Stromal cell of bone marrow (primary cell): ENCODE measurements at regions not wholly inside any gene's neighbourhood (a gene's known extent, or its start where the extent isn't known, plus 50 kb on each side); places are given as distances from the start of the nearest gene placed in this dataset.
A peak's percentile ranks its signal among the peaks of the same experiment; 100 is the strongest.
"Not testable (repeated sequence)": the region's sequence is repeated elsewhere in the genome, so short reads cannot be mapped to it uniquely, and the experiment has no call there.

Source experiments
- DNase-seq: peaks from one replicate; pipeline ENCODE4 v3.0.0-alpha.2; 2012; ENCODE audit warnings: low read depth

DNA sequence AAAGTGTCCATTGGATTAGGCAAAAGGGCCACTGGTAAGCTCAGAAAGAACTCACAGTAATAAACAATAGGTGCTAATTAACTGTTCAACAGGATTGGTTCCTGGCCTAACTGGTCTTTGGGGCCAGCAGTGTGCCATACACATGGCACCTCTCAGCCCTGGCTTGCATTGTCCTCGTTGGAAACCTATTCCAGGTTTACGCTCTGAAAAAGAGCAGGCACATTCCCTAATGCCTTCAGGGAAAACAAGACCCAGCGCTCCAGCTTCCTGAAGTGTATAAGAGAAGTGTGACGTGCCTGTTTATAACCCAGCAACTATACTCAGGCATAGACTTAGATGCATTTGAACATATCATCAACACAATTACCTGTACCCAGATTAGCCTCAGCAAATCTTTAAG, 51.9 kb upstream of the RBM47 start:
- no peak for DNase-seq

- DNase-seq, result no peak
Measured at GRCh38 chr4:40682290-40683101, 52.8 kb upstream of the RBM47 start.

DNA sequence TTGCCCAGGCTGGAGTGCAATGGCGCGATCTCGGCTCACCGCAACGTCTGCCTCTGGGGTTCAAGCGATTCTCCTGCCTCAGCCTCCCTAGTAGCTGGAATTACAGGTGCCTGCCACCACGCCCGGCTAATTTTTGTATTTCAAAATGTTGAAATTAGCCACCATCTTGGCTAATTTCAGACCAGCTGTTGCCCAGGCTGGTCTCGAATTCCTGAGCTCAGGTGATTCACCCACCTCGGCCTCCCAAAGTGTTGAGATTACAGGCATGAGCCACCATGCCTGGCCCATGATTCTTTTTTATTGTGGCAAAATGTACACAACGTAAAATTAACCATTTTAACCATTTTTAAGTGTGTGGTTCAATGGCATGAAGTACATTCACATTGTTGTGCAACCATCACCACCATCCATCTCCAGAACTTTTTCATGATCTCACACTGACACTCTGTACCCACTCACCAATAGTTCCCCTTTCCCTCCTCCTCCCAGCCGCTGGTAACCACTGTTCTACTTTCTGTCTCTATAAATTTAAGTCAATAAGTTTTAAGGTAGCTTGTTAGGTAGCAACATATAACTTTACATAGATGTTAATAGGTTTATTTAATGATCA, 54.0 kb upstream of the RBM47 start:
- DNase-seq, result not testable (repeated sequence)

- no peak for DNase-seq
Measured at GRCh38 chr4:40684404-40684803, 54.7 kb upstream of the RBM47 start.

DNA sequence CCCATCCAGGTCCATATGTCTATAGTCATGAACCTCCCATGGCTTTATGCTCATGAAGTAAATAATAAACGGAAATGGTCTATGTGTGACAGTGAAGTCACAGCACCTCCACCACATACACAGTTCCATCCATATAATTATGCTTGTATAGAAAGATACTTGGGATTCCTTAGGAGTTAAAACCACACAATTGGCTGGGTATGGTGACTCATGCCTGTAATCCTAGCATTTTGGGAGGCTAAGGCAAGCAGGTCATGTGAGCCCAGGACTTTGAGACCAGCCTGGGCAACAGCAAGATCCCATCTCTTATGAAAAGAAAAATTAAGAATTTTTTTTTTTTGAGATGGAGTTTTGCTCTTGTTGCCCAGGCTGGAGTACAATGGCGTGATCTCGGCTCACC, 55.6 kb upstream of the RBM47 start:
- peak; percentile 19 for DNase-seq

GRCh38 chr4:40686081-40686913, 56.6 kb upstream of the RBM47 start:
- no peak for DNase-seq

DNA sequence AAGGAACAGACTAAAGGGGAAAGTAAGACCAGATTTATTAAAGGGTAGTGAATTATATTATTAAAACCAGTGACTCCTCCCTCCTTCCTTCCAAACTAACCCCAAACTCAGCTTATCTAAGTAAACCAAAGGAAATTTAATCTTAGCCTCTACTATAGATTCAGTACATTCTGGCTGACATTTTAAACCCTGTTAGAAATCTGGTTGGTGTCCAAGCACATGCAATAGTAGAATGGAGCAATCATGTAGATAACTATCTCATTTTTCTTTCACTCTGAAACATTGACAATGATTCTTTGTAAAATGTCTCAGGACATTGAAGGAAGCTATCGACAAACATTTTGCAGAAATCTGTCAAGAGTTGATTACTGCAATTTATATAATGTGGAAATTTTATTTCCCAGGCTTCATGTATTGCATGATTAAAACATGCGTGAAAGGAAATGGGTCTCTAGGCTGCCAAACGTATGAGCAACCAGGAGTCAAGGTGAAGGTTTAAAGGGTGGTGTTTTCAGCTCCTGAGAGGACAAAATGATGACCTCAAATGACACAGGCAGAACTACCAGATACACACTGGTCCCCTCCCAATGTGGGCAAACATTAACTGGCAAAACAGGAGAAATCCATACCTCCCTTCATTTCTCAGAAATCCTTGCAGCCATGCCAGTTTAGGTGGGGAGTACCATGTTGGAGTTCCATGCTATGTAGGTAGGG, 58.2 kb upstream of the RBM47 start:
- DNase-seq, result no peak

GRCh38 chr4:40688446-40689095, 58.9 kb upstream of the RBM47 start:
- no peak for DNase-seq

GRCh38 chr4:40693946-40694345, 55.8 kb upstream of the NSUN7 start:
- no peak for DNase-seq

DNA sequence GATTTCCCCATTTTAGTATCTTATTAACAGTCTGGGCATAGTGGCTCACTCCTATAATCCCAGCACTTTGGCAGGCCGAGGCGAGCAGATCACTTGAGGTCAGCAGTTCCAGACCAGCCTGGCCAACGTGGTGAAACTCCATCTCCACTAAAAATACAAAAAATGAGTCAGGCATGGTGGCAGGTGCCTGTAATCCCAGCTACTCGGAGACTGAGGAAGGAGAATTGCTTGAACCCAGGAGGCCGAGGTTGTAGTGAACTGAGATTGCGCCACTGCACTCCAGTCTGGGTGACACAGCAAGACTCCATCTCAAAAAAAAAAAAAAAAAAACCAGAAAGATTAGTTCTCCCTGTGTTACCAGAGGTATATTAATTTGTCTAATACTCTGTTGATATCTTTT, 52.3 kb upstream of the NSUN7 start:
- not testable (repeated sequence) for DNase-seq

GRCh38 chr4:40698733-40699132, 51.0 kb upstream of the NSUN7 start:
- no peak for DNase-seq

DNA sequence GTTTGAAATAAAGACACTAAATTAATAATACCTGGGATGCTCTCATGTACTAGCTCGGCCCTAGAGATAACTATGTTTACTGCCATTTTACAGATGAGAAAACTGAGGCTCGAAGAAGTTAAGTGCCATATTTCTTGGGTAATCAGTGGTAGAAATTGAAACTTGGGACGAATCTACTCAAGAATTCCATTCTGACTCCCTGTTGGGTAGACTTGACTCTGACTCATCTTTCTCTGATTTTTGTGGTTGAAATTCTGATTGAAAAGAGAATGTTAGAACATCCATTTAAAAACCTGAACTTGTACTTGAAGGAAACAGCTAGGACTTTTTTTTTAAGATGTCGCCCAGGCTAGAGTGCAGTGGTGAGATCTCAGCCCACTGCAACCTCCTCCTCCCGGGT, 50.1 kb upstream of the NSUN7 start:
- DNase-seq, result peak; percentile 53
